HG03060 (cell line): ENCODE measurements at regions not wholly inside any gene's neighbourhood (a gene's known extent, or its start where the extent isn't known, plus 50 kb on each side); places are given as distances from the start of the nearest gene placed in this dataset.

Source experiments
- ATAC-seq: cut with Tn5 transposase; IDR thresholded peaks from one replicate; pipeline ENCODE4 v1.9.1; 2021; ENCODE audit warnings: low read depth, moderate number of reproducible peaks; ENCODE audit not compliant: unreplicated experiment

DNA sequence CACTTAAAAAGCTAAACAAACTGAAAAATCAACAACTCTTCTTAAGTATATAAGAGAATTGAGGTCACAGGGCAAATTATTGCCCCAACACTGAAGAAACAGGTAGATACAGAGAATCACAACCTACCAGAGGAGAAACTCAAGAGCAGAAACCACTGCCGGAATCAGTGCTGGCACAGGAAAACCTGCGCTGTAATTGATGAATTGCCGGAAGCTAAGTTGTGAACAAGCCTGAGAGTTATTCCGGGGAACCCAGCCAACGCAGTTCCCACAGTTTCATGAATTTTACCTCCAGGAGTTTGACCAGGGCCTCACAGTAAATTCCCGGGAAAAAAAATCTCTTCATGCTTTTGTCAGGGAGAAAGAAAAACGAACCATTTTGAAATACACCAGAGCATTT, 657.1 kb upstream of the BRINP3 start:
- ATAC-seq, result no peak

- ATAC-seq, result no peak
These were observed 662.4 kb upstream of the BRINP3 start for GRCh38 chr1:191140038-191140437.

DNA sequence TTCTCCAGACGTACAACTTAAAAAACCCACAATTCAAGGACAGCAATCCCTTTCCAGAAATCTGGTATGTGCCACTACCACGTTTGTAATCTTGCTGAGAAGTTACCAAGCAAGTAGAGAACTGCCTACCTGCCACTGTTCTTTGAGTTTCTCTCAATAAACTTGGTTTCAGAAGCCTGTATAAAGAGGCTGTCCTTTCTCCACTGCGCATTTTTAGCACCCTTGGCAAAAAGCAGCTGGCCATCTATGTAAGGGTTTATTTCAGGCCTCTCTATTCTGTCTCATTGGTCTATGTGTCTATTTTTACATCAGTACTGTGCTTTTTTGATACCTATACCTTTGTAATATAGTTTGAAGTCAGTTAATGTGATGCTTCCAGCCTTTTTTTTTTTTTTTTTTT, 665.1 kb upstream of the BRINP3 start:
- no peak for ATAC-seq

- ATAC-seq, result no peak
These were observed 668.2 kb upstream of the BRINP3 start for GRCh38 chr1:191145834-191146233.

- ATAC-seq, result no peak
These were observed 673.7 kb upstream of the BRINP3 start for GRCh38 chr1:191151321-191151807.

- ATAC-seq, result no peak
These were observed 675.1 kb upstream of the BRINP3 start for GRCh38 chr1:191152776-191153175.

- ATAC-seq, result no peak
These were observed 677.5 kb upstream of the BRINP3 start for GRCh38 chr1:191155178-191155577.

DNA sequence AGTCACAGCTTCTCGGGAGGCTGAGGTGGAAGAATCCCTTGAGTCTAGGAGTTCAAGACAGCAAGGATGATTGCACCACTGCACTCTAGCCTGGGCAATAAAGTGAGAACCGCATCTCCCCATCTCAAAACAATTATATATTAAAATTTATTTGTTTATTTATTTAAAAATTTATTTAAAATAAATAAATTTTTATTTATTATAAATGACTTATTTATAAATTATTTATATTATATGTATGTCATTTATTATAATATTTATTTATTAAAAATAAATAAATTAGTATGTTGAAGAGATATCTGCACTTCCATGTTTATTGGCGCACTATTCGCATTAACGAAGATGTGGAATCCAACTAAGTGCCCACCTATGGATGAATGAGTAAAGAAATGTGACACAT, 683.2 kb upstream of the BRINP3 start:
- ATAC-seq, result no peak

- no peak for ATAC-seq
These were observed 685.1 kb upstream of the BRINP3 start for GRCh38 chr1:191162762-191163161.

- no peak for ATAC-seq
These were observed 686.0 kb upstream of the BRINP3 start for GRCh38 chr1:191163621-191164020.

- ATAC-seq, result peak; percentile 99
These were observed 696.6 kb upstream of the BRINP3 start for GRCh38 chr1:191174298-191174697.

DNA sequence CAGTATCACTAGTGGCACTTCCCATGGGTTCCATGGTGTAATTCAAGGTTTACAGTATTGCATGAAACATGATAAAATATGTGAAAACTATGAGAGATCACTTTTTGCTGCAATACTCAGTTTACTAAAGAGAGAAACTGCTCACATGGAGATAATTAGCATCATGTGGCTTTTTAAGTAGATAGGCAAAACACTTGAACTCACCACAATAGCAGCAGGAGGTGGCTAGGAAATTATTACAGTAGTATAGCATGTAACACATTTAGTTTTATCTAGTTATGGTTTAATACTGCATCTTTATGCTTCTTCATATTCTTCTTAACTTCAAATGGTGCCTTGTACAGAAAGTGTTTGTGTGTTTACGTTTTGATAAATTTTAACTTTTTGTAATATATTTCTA, 698.5 kb upstream of the BRINP3 start:
- no peak for ATAC-seq

DNA sequence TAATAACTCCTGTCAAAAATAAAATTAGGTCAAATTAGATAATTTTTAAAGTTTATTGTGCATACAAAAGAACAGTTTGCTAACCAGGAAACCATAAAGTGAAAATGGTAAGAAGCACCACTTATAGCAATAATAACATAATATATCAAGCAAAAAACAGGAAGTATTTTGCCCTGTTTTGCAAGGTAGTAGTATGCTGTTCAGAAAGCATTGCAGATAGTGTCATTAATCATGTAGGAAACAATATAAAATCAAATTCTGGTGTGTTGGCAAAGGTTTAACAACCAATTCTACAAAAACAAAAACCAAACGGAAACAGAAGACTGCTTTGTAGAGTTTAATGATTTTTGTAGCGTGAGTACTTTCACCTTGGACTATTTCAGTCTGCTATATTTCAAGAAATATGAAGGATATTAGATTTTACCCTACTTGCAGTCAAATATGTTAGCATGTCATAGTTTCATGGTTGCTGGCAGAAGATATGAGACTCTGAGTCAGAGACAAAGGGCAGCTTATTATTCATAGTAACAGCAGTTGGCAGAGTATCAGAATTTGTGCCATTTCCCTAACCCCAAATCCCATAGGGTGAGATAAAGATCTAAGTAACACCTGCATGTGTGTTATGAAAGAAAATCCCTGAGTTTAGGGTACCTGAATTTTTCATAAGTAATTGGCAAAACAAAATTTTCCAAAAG, 729.0 kb upstream of the BRINP3 start:
- ATAC-seq, result peak; percentile 50

GRCh38 chr1:191222206-191222605, 744.5 kb upstream of the BRINP3 start:
- ATAC-seq, result no peak

GRCh38 chr1:191240925-191241324, 763.3 kb upstream of the BRINP3 start:
- ATAC-seq, result no peak

- peak; percentile 73 for ATAC-seq
These were observed 777.8 kb upstream of the BRINP3 start for GRCh38 chr1:191255354-191256054.

DNA sequence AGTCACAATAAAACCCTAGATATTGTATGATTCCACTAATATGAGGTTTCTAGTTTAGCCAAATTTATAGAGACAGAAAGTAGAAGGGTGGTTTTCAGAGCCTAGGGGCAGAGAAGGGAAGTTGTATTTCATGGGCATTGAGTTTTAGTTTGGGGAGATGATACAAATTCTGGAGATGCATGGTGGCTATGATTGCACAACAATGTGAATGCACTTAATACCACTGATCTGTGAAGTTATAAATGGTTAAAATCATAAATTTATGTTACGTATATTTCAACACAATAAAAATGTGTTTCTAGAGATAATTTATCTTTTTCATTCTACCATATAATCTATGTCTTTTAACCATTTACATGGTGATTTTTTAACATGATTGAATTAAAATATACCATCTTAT, 779.3 kb upstream of the BRINP3 start:
- no peak for ATAC-seq

DNA sequence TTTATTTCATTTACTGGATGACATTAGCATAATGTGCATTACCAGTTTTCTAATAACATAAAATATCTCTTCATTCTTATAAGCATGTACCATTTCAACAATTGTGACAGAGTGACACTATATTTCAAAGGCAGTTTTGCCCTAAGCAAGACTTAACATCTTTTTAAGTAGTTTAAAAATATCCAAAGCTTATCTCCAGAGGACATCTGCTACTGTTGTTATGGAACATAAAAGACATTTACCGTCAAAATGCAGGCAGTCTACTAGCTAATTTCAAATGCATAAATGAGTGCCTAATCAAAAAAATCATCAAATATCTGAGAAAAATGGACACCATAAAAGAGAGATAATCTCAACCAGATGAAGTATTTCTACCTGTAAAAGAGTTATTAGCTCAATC, 782.4 kb upstream of the BRINP3 start:
- no peak for ATAC-seq

DNA sequence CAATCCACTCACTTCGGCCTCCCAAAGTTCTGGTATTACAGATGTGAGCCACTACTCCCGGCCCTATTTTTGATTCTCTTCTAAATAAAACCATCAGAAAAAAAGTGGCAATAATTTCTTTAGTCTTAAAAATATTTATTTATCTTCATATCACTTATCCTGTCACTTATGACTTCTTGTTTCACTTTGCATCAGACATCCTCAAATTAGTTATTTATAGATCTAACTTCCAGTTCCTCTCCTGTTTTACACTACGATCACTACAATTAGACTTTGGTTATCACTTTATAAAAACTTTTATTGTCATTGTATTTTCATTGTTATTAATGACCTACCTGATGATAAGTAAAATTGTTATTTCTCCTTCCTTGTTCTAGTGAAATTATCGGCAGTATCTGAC, 783.4 kb upstream of the BRINP3 start:
- ATAC-seq, result no peak

DNA sequence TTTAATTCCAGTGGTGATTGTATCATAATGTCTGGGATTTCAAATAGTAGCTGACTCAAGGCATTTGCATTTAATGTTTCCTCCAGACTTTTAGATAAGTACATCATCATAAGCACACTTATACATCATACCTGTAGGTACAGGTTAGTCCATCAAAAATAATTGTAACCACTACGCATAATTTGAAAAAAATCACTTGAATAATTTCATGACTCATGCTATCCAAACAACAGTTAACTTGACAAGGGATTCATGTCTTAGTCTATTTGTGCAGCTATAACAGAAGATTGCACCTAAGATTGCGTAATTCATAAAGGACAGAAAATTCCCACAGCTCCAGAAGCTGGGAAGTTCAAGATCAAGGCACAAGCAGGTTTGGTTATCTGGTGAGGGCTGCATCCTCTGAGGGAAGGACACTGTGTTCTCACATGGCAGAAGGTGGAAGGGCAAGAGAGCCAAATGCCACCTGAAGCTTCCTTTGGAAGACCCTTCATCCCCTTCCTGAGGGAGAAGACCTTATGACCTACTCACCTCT, 801.7 kb upstream of the BRINP3 start:
- ATAC-seq, result no peak

GRCh38 chr1:191284175-191284574, 806.5 kb upstream of the BRINP3 start:
- ATAC-seq, result no peak

GRCh38 chr1:191290441-191290840, 812.8 kb upstream of the BRINP3 start:
- ATAC-seq, result no peak
